ENCODE measurements at regions not wholly inside any gene's neighbourhood (a gene's known extent, or its start where the extent isn't known, plus 50 kb on each side); places are given as distances from the start of the nearest gene placed in this dataset.
"Not testable (repeated sequence)": the region's sequence is repeated elsewhere in the genome, so short reads cannot be mapped to it uniquely, and the experiment has no call there.

DNA sequence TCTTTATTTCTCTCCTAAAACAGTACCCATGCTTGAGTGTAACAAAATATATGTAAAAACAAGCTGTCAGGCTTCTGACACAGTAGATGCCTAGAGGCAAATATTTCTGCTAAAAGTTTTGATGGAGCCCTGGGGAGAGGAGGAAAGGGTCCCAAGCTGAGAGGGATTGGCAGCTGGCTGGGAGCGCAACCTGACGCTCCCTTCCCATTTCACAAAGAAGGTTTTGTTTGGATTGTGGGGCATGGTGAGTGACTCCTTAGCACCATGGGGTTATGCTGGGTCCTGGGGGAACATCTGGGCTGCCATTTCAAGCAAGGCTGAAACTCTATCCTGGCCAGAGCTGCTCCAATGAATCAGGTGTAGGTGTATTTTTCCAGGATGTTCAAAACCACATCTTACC, 720.5 kb downstream of the MAFB start:
- Histone ChIP-seq H3K27me3 (ENCODE audit: control insufficient read depth in 1 of 2, insufficient read depth in 2 of 2, low read length in 2 of 2) (no peaks in the 10 kb centered on the region), H3K9ac (ENCODE audit: low read depth in 1 of 2, low read length in 2 of 2) (no peak overlapping the region), H3K4me3 (ENCODE audit: low read depth in 1 of 2, low read length in 2 of 2) (no peak overlapping the region), H3K9me3 (ENCODE audit: control insufficient read depth in 1 of 2, low read length in 2 of 2) (no peaks in the 10 kb centered on the region), H3K27ac (ENCODE audit: low read depth, low read length) (no peak overlapping the region), H3K4me1 (ENCODE audit: control insufficient read depth in 1 of 2, insufficient read depth in 2 of 2, low read length in 2 of 2) (no peaks in the 10 kb centered on the region), H3K36me3 (ENCODE audit: control insufficient read depth in 1 of 2, insufficient read depth in 2 of 2, low read length in 2 of 2) (no peaks in the 10 kb centered on the region)

DNA sequence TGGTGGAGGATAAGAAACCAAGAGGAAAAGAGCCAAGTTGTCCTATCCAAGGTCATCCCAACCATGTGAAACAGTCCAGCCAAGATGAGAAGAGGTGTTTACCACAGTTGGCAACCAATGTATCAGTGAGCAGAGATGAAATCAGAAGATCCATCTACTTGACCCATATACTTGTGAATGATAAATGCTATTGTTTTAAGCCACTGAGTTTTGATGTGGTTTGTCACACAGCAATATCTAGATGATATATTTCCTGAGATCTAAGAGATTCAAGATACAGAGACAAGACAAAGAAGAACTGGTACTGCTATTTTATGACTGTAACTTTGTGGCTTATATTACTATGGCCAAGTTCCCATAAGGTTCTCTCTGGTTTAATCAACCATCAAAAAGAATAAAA, 721.2 kb downstream of the MAFB start:
- H3K27ac ChIP-seq (ENCODE audit: low read depth, low read length), result no peak overlapping the region
- H3K9ac ChIP-seq (ENCODE audit: low read depth in 1 of 2, low read length in 2 of 2), result no peak overlapping the region
- no peaks in the 10 kb centered on the region for H3K27me3 ChIP-seq (ENCODE audit: control insufficient read depth in 1 of 2, insufficient read depth in 2 of 2, low read length in 2 of 2)
- no peaks in the 10 kb centered on the region for H3K36me3 ChIP-seq (ENCODE audit: control insufficient read depth in 1 of 2, insufficient read depth in 2 of 2, low read length in 2 of 2)
- no peak overlapping the region for H3K4me3 ChIP-seq (ENCODE audit: low read depth in 1 of 2, low read length in 2 of 2)
- no peaks in the 10 kb centered on the region for H3K9me3 ChIP-seq (ENCODE audit: control insufficient read depth in 1 of 2, low read length in 2 of 2)
- H3K4me1 ChIP-seq (ENCODE audit: control insufficient read depth in 1 of 2, insufficient read depth in 2 of 2, low read length in 2 of 2), result no peaks in the 10 kb centered on the region

DNA sequence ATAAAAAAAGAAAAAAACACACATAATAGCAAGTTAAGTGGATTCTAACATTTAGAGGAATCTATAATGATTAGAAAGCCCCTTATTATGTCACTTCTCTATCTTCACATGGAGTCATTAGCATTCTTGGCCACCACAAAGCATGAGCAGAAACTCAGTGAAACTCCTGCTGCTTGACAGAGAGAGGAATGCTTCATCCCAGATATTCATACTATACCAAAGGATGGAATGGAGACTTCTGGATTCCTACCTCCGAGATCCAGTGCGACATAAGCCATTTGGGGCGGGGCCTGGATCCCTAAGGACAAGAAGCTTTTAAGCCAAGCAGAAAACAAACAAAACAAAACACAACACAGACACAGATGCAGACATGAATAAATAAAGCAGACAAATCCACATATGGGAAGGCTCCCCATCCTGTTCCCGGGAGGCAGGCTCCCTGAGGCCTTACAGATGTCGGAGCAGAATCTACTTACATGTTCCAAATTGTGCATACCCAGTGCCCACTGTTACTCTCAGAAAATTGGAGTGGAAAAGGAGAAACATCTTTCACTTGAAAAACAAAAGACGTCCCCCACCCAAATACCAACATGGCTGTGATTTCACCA, 727.3 kb downstream of the MAFB start:
- no peaks in the 10 kb centered on the region for H3K27me3 ChIP-seq (ENCODE audit: control insufficient read depth in 1 of 2, insufficient read depth in 2 of 2, low read length in 2 of 2)
- no peak overlapping the region for H3K4me3 ChIP-seq (ENCODE audit: low read depth in 1 of 2, low read length in 2 of 2)
- H3K27ac ChIP-seq (ENCODE audit: low read depth, low read length), result no peak overlapping the region
- no peaks in the 10 kb centered on the region for H3K4me1 ChIP-seq (ENCODE audit: control insufficient read depth in 1 of 2, insufficient read depth in 2 of 2, low read length in 2 of 2)
- no peaks in the 10 kb centered on the region for H3K36me3 ChIP-seq (ENCODE audit: control insufficient read depth in 1 of 2, insufficient read depth in 2 of 2, low read length in 2 of 2)
- H3K9me3 ChIP-seq (ENCODE audit: control insufficient read depth in 1 of 2, low read length in 2 of 2), result no peaks in the 10 kb centered on the region
- H3K9ac ChIP-seq (ENCODE audit: low read depth in 1 of 2, low read length in 2 of 2), result no peak overlapping the region

DNA sequence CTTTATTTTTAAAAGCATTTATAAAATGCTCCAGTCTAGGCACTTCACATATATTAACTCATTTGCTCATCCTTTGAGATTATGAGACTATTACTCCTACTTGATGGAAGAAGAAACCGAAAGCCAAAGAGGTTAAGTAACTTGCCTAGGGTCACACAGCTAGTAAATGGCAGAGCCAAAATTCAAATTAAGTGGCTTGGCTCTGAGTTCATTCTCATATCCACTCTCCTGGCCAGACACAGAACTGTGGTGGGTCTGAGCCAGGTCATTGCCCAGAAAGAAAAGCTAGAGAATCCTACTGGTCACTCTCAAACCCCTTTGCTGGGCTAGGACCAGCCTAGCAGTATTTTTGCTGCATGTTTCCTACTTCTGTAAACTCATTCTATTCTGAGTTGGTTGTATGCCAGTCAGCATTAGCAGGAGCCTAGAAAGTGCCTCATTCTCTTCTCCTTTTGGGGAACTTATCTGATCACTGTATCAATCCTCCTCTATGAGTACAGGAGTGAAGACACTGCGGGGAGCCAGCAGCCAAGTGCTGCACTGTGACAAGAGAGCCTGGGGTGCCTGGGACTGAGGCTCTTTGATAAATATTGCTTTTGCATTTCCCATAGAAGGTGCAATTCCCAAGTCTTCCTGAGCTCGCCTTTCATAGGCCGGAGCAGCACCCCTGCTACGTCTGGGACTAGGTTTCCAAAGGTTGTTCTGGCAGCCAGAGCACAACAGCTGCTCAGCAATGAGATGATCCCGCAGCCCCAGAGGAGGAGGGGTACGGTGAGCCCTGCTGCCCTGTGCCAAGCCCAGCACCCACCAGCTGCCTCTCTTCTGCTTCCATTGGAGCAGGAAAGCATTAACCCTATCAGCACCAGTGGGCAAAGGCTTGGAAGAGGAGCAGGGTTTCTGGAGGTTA, 728.3 kb downstream of the MAFB start:
- no peaks in the 10 kb centered on the region for H3K4me1 ChIP-seq (ENCODE audit: control insufficient read depth in 1 of 2, insufficient read depth in 2 of 2, low read length in 2 of 2)
- H3K27ac ChIP-seq (ENCODE audit: low read depth, low read length), result no peak overlapping the region
- H3K9me3 ChIP-seq (ENCODE audit: control insufficient read depth in 1 of 2, low read length in 2 of 2), result no peaks in the 10 kb centered on the region
- H3K36me3 ChIP-seq (ENCODE audit: control insufficient read depth in 1 of 2, insufficient read depth in 2 of 2, low read length in 2 of 2), result no peaks in the 10 kb centered on the region
- H3K27me3 ChIP-seq (ENCODE audit: control insufficient read depth in 1 of 2, insufficient read depth in 2 of 2, low read length in 2 of 2), result no peaks in the 10 kb centered on the region
- no peak overlapping the region for H3K4me3 ChIP-seq (ENCODE audit: low read depth in 1 of 2, low read length in 2 of 2)
- no peak overlapping the region for H3K9ac ChIP-seq (ENCODE audit: low read depth in 1 of 2, low read length in 2 of 2)

DNA sequence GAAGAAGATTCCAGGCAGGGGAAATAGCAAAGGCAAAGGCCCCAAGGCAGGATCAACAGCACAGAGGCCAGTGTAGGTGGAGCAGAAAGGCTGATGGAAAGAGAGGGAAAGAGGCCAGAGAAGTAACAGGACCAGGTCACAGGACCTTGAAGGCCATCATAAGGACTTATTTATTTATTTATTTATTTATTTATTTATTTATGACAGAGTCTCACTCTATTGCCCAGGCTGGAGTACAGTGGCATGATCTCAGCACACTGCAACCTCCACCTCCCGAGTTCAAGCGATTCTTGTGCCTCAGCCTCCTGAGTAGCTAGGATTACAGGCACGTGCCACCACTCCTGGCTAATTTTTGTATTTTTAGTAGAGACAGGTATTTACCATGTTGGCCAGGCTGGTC, 731.1 kb downstream of the MAFB start:
- H3K27me3 ChIP-seq (ENCODE audit: control insufficient read depth in 1 of 2, insufficient read depth in 2 of 2, low read length in 2 of 2); H3K9ac ChIP-seq (ENCODE audit: low read depth in 1 of 2, low read length in 2 of 2); H3K36me3 ChIP-seq (ENCODE audit: control insufficient read depth in 1 of 2, insufficient read depth in 2 of 2, low read length in 2 of 2); H3K9me3 ChIP-seq (ENCODE audit: control insufficient read depth in 1 of 2, low read length in 2 of 2); H3K27ac ChIP-seq (ENCODE audit: low read depth, low read length); H3K4me3 ChIP-seq (ENCODE audit: low read depth in 1 of 2, low read length in 2 of 2); H3K4me1 ChIP-seq (ENCODE audit: control insufficient read depth in 1 of 2, insufficient read depth in 2 of 2, low read length in 2 of 2): not testable (repeated sequence)

DNA sequence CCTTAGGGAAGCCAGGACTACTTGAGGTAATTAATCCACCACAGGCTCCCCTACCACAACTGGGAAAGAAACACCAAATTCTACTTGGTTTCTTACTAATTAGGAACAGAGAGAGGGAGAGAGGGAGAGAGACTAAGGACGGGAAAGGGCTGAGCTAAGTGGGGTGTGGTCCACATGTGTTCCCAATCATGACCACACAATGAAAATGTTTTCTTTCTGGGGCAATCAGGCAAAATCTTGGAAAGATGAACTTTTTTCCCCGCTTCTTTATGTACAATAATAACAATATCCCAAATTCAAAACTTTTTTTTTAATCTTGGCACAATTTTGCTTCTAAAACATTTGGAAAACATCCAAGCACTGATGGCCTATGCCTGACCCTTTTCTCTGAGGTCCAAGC, 734.4 kb downstream of the MAFB start:
- Histone ChIP-seq H3K4me1 (ENCODE audit: control insufficient read depth in 1 of 2, insufficient read depth in 2 of 2, low read length in 2 of 2) (no peaks in the 10 kb centered on the region), H3K36me3 (ENCODE audit: control insufficient read depth in 1 of 2, insufficient read depth in 2 of 2, low read length in 2 of 2) (no peaks in the 10 kb centered on the region), H3K4me3 (ENCODE audit: low read depth in 1 of 2, low read length in 2 of 2) (no peak overlapping the region), H3K27me3 (ENCODE audit: control insufficient read depth in 1 of 2, insufficient read depth in 2 of 2, low read length in 2 of 2) (no peaks in the 10 kb centered on the region), H3K9ac (ENCODE audit: low read depth in 1 of 2, low read length in 2 of 2) (no peak overlapping the region), H3K27ac (ENCODE audit: low read depth, low read length) (no peak overlapping the region), H3K9me3 (ENCODE audit: control insufficient read depth in 1 of 2, low read length in 2 of 2) (no peaks in the 10 kb centered on the region)

DNA sequence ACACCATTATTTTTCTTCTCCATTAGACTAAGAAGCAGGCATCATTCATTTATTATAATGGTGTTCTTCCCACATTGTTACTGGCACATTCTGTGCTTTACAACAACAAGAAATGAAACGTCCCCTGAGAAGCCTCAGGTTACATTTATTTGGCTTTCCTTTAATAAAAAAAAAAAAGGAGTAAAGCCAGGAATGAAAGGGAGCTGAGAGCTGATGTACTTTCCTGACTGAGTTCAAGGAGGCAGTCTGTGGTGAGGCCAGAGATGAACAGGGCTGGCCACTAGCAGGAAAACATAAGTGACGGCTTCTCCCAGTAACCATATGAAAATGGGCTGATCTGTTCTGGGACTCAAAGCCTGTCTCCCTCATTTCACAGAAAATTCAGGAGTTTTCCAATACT, 742.1 kb downstream of the MAFB start:
- H3K27me3 ChIP-seq (ENCODE audit: control insufficient read depth in 1 of 2, insufficient read depth in 2 of 2, low read length in 2 of 2), result no peaks in the 10 kb centered on the region
- no peaks in the 10 kb centered on the region for H3K9me3 ChIP-seq (ENCODE audit: control insufficient read depth in 1 of 2, low read length in 2 of 2)
- no peak overlapping the region for H3K9ac ChIP-seq (ENCODE audit: low read depth in 1 of 2, low read length in 2 of 2)
- no peak overlapping the region for H3K27ac ChIP-seq (ENCODE audit: low read depth, low read length)
- no peaks in the 10 kb centered on the region for H3K4me1 ChIP-seq (ENCODE audit: control insufficient read depth in 1 of 2, insufficient read depth in 2 of 2, low read length in 2 of 2)
- no peak overlapping the region for H3K4me3 ChIP-seq (ENCODE audit: low read depth in 1 of 2, low read length in 2 of 2)
- H3K36me3 ChIP-seq (ENCODE audit: control insufficient read depth in 1 of 2, insufficient read depth in 2 of 2, low read length in 2 of 2), result no peaks in the 10 kb centered on the region

DNA sequence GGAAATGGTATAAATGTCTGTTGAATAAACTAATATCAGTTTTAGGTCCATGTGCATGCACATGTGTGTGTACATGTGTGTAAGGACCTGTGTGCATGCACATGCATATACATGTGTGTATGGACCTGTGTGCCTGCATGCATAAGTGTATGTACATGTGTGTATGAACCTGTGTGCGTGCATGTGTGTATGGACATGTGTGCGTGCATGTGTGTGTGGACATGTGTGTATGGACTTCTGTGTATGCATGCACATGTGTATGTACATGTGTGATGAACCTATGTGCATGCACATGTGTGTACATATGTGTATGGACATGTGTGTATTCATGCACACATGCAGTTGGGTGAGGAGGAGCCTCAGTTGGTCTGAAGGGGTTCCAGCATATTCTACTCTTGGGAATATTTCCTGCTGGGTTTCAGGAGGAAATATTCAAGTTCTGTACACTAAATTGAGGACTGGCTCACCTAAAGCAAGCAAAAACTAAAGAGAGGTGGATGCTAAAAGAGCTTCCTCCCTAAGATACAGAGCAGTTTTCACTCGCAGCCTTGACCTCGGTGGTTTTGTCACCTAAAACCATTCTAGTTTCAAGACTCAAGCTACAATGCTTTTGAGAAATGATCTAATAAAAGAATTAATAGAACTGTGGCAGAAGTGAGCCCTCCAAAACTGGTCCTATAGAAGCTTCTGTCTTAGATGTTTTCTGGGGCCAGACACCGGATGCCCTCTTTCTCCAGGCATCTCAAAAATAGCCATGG, 742.8 kb downstream of the MAFB start:
- no peaks in the 10 kb centered on the region for H3K27me3 ChIP-seq (ENCODE audit: control insufficient read depth in 1 of 2, insufficient read depth in 2 of 2, low read length in 2 of 2)
- H3K36me3 ChIP-seq (ENCODE audit: control insufficient read depth in 1 of 2, insufficient read depth in 2 of 2, low read length in 2 of 2), result no peaks in the 10 kb centered on the region
- no peaks in the 10 kb centered on the region for H3K4me1 ChIP-seq (ENCODE audit: control insufficient read depth in 1 of 2, insufficient read depth in 2 of 2, low read length in 2 of 2)
- no peaks in the 10 kb centered on the region for H3K9me3 ChIP-seq (ENCODE audit: control insufficient read depth in 1 of 2, low read length in 2 of 2)
- no peak overlapping the region for H3K9ac ChIP-seq (ENCODE audit: low read depth in 1 of 2, low read length in 2 of 2)
- H3K27ac ChIP-seq (ENCODE audit: low read depth, low read length), result no peak overlapping the region
- H3K4me3 ChIP-seq (ENCODE audit: low read depth in 1 of 2, low read length in 2 of 2), result no peak overlapping the region

DNA sequence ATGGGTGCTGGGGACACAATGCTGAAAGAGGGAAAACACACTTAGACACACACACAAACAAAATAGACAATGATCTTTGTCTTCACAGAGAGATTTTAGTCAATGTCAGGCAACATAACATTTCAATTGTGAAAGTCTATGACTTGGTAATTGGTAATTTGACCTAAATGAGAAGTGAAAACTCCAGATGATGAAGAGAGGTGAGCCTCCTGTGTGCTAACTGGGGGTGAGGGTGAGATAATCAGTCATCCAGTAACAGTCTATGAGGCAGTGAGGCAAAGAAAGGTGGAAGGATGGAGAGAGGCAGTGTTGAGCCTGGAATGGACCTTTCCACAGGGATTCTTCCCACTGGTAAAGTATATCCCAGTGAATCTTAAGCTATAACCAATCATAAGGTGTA, 744.2 kb downstream of the MAFB start:
- H3K27ac ChIP-seq (ENCODE audit: low read depth, low read length), result no peak overlapping the region
- H3K4me1 ChIP-seq (ENCODE audit: control insufficient read depth in 1 of 2, insufficient read depth in 2 of 2, low read length in 2 of 2), result no peaks in the 10 kb centered on the region
- H3K27me3 ChIP-seq (ENCODE audit: control insufficient read depth in 1 of 2, insufficient read depth in 2 of 2, low read length in 2 of 2), result no peaks in the 10 kb centered on the region
- no peaks in the 10 kb centered on the region for H3K9me3 ChIP-seq (ENCODE audit: control insufficient read depth in 1 of 2, low read length in 2 of 2)
- H3K36me3 ChIP-seq (ENCODE audit: control insufficient read depth in 1 of 2, insufficient read depth in 2 of 2, low read length in 2 of 2), result no peaks in the 10 kb centered on the region
- H3K4me3 ChIP-seq (ENCODE audit: low read depth in 1 of 2, low read length in 2 of 2), result no peak overlapping the region
- no peak overlapping the region for H3K9ac ChIP-seq (ENCODE audit: low read depth in 1 of 2, low read length in 2 of 2)

DNA sequence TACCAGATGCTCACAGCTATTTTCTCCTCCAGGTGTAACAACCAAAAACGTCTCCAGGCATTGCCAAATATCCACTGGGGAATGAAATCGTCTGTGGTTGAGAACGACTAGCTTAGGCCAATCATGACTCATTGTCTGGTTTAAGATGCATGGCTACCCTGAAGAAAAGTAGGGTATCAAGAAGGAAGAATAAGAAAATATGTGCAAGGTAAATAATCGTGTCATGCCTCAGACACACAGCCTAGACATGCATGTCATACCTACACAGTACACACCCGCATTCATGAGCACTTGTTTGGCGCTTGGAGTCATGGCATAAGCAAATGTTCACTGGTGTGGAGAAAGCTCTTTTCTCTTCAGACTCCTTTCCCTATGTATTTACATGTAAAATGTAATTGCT, 745.7 kb downstream of the MAFB start:
- Histone ChIP-seq H3K27ac (ENCODE audit: low read depth, low read length) (no peak overlapping the region), H3K4me1 (ENCODE audit: control insufficient read depth in 1 of 2, insufficient read depth in 2 of 2, low read length in 2 of 2) (no peaks in the 10 kb centered on the region), H3K9me3 (ENCODE audit: control insufficient read depth in 1 of 2, low read length in 2 of 2) (no peaks in the 10 kb centered on the region), H3K27me3 (ENCODE audit: control insufficient read depth in 1 of 2, insufficient read depth in 2 of 2, low read length in 2 of 2) (no peaks in the 10 kb centered on the region), H3K9ac (ENCODE audit: low read depth in 1 of 2, low read length in 2 of 2) (no peak overlapping the region), H3K36me3 (ENCODE audit: control insufficient read depth in 1 of 2, insufficient read depth in 2 of 2, low read length in 2 of 2) (no peaks in the 10 kb centered on the region), H3K4me3 (ENCODE audit: low read depth in 1 of 2, low read length in 2 of 2) (no peak overlapping the region)

Data from duodenal mucosa (tissue), 2 donors.